GM19452 (cell line): ENCODE measurements at regions not wholly inside any gene's neighbourhood (a gene's known extent, or its start where the extent isn't known, plus 50 kb on each side); places are given as distances from the start of the nearest gene placed in this dataset.
"Not testable (repeated sequence)": the region's sequence is repeated elsewhere in the genome, so short reads cannot be mapped to it uniquely, and the experiment has no call there.

Experiments
- ATAC-seq: cut with Tn5 transposase; IDR thresholded peaks from one replicate; pipeline ENCODE4 v1.9.1; 2021; ENCODE audit not compliant: unreplicated experiment

DNA sequence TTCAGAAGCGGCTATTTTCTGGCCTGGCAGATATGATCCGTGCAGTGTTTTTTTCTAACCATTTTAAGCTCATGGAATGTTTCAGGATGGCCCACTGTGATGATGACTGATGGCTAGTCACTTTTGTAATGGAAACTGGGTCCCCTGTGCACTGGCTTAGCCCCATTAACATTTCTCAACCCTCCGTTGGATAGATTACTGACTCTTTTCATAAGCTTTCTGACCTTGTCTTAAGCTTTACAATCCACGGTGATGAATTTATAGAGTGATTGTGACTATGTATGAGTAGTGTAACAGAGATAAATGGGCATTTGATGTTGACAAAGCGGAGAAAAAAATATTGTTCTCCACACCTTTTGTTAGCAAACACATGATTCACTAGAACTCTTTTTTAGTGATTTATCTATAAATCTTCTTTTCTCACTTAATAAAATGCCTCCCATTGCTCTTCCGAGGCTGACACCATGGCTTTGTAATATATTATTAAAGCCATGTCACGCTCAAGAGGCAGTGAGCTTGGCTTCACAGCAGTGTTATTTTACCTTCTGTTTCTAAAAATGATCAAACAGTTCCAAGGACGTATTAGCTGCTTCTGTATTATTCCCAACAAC is 221.0 kb upstream of the LINC00305 start:
- ATAC-seq, result not testable (repeated sequence)

- no peak for ATAC-seq
Observed at GRCh38 chr18:64365106-64365505, 216.2 kb upstream of the LINC00305 start.

DNA sequence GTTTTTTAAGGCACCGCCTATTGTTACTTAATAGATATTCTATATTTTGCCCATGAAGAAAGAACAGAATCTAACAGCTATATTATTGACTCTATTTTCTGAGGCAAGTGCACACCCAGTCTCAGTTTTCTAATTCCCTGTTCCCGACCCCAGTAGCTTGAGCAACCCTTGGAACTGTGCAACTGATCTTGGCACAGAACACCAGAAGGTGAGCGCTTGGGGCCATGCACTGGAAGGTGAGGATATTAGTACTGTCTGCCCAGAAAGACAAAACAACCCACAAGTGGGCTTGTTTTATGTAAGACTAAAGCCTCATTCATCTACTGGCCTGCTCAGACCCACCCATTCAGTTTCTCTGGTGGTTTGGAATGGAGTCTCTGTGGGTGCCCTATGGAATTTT is 188.8 kb upstream of the LINC00305 start:
- no peak for ATAC-seq

- no peak for ATAC-seq
Observed at GRCh38 chr18:64337018-64337417, 188.1 kb upstream of the LINC00305 start.

DNA sequence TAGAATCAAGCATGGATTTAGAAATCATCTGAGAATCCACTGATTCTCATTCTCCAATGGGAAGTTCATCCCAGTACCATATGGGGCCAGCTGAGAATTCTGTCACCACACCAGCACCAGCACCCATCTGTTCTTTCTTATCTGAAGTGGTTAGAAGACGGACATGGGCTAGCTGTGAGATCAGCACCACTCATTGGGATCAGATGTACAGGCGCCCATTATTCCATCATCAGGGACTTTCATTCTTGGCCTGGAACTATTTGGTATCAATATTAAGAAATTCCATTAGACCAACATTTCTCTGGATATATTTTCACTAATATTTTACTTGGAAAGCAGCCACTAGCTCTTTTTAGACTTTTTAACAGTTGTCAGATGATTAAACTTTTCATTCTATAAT is 185.9 kb upstream of the LINC00305 start:
- no peak for ATAC-seq

DNA sequence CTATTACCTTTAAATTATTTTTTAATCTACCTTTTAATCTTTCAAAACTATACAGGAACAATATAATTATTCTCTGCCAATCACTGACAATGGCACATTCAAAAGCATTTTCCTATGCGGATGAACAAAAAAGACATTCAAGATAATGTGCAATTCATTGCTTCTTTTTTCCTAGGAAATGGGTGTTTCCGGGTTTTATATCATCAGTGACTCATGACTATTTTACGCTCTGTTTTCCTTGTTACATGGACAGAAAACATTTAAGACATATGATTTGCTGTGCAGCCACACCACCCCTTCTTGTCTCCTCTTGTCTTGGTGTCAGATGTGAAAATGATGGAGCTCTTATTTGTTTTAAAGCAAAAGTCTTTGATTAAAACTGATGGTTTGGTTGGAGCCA is 184.7 kb upstream of the LINC00305 start:
- no peak for ATAC-seq

DNA sequence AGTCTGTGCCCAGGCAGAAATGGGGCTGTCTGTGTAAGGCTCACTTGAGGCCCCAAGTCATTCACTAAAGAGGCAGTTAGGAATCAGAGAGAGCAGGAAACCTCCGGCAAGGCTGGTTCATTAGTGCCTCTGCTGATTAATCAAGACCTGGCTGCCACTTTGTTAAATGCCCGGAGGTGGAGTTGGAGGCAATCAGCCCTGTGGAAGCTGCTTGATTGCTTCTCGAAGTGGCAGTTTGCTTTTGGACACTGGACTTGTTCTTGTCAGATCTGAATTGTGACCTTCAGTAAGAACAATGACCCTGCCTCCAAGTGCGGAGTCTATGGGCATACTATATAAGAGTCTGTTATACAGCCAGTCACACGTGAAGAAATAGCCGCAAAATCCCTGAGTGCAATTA is 183.9 kb upstream of the LINC00305 start:
- ATAC-seq, result no peak

DNA sequence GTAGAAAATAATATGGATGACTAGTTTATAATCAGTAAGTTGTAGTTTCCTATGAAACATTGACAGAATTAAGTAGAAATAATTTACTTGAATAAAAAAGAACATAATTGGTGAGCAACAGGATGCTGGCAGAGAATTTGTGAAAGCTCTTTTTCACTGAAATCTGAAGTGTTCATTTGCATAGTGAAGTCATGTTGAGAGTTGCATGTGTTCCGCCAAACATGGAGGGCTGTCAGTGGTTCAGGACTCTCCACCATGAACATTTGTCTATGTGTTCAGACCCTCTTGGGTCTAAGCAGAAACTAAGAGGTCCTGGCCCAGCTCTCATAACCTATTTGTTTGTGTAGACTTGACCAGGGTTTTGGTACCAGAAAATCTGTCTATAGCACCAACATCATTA is 182.5 kb upstream of the LINC00305 start:
- ATAC-seq, result no peak

GRCh38 chr18:64330931-64331330 is 182.0 kb upstream of the LINC00305 start:
- no peak for ATAC-seq

DNA sequence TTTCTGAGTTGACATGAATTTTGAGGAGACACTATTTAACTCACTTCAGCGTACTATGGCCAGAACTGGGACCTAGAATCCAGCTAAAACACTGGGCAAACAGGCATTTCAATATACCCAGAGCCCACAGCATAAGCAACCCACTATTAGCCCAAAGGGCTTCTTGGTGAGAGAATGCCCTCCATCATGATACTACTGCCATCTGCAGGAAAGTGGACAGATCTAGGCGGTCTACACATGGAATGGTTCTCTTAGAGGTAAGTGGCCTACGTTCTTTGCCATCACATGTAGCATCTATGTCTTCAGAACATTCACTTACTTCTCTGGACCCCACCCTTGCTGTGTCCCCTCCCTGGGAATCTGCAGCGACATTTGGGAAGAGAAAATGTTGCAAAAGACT is 181.3 kb upstream of the LINC00305 start:
- no peak for ATAC-seq

DNA sequence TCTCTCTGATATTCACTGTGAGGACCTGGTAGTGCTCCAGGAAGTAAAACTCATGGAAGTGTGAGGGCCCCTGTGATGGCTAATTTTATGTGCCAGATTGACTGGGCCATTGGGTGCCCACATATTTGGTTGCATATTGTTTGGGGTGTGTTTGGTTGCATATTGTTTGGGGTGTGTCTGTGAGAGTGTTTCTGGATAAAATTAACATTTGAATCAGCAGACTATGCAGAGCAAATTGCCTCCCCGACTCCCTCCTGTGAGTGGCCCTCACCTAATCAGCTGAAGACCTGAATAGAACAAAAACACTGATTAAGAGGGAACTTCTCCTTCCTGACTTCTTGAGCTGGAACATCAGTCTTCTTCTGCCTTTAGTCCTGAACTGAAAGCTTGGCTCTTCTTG is 173.3 kb upstream of the LINC00305 start:
- no peak for ATAC-seq

- ATAC-seq, result no peak
Observed at GRCh38 chr18:64318547-64318946, 169.7 kb upstream of the LINC00305 start.

DNA sequence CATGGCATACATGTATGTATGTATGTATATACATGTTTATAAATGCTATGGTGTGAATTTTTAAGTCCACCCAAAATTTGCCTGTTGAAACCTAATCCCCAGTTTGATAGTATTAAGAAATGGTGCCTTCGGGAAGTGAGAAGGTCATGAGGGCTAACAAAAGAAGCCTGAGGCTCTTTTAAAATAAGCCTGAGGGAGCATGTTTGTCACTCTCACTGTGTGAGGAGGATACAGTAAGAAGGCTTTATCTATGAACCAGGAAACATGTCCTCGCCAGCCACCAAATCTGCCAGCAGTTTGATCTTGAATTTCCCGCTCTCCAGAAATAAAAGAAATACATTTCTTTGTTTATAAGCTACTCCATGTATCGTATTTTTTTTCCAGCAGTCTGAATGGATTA is 163.0 kb upstream of the LINC00305 start:
- no peak for ATAC-seq

DNA sequence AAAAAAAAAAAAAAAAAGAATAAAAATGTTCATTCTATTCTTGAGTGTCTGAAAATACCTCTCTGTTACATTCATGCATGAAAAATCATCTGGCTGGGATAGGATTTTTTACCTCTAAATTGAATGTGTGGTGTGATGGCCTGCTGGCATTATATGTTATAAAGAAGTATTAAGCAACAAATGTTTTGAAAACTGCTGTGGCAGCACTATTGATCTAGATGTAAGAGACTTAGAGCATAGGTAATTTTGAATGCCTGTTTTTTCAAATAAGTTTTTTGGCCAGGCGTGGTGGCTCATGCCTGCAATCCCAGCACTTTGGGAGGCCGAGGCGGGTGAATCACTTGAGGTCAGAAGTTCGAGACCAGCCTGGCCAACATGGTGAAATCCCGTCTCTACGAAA is 147.0 kb upstream of the LINC00305 start:
- ATAC-seq, result no peak

- no peak for ATAC-seq
Observed at GRCh38 chr18:64294967-64295366, 146.1 kb upstream of the LINC00305 start.

DNA sequence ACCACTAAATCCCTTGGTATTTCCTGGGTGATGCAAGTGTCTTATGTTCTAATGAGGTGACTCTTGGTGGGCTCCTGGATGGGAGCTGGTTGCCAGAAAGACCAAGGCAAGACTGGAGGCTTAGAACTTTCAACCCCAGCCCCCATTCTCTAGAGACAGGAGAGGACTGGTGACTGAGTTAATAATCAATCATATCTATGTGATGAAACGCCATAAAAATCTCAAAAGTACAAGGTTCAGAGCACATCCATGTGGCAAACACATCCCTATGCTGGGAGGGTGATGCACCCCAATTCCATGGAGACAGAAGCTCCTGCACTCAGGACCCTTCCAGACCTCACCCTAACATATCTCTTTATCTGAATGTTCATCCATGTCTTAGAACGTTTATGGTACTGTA is 139.5 kb upstream of the LINC00305 start:
- ATAC-seq, result no peak

- ATAC-seq, result no peak
Observed at GRCh38 chr18:64287926-64288325, 139.0 kb upstream of the LINC00305 start.

DNA sequence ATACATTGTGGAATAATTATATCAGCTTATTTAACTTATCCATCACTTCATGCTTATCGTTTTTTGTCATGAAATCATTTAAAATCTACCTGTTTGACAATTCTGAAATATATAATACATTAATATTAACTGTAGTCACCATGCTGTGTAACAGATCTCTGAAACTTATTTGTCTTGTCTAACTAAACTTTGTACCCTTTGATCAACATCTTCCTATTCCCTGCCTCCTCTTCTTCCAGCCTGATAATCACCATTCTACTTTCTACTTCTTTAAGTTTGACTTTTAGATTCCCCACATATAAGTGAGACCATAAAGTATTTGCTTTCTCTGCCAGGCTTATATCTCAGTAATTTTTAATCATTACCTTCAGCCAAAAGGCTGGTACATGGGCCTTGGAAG is 134.2 kb upstream of the LINC00305 start:
- ATAC-seq, result no peak

DNA sequence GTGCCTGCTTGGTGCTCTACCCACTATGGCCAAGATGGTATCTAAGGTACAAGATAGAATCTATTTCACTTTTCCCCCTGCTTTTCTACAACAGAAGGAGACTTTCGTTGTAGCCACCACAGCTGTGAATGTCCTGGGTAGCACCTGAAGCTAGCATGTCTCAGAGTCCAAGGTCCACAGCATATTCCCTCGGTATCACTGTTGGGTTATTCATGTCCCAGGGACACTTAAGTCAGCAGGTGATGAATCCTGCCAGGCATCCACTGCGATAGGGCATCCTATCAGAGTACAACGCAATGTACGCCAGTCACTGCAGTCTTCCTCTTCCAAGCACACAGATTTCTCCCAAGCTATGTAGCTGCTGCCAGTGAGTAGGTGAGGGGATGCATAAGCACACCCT is 129.1 kb upstream of the LINC00305 start:
- no peak for ATAC-seq

GRCh38 chr18:64276311-64277090 is 127.6 kb upstream of the LINC00305 start:
- ATAC-seq, result no peak

GRCh38 chr18:64275593-64276300 is 126.9 kb upstream of the LINC00305 start:
- ATAC-seq, result no peak

- ATAC-seq, result no peak
Observed at GRCh38 chr18:64273724-64274123, 124.8 kb upstream of the LINC00305 start.
